Muscle layer of duodenum (tissue), 2 donors: ENCODE measurements at regions not wholly inside any gene's neighbourhood (a gene's known extent, or its start where the extent isn't known, plus 50 kb on each side); places are given as distances from the start of the nearest gene placed in this dataset.

ENCODE experiments used
- H3K27ac ChIP-seq: one replicate; pipeline ENCODE4 v1.7.0; 2013; ENCODE audit warnings: mild to moderate bottlenecking, low read length
- H3K27me3 ChIP-seq: one replicate; pipeline ENCODE4 v1.7.0; 2013; ENCODE audit warnings: low read depth, mild to moderate bottlenecking, control low read depth, low read length
- H3K36me3 ChIP-seq, 2 donors: one replicate each; pipeline ENCODE4 v1.7.0; 2013; ENCODE audit warnings: low read length in 2 of 2, control low read depth in 1 of 2, mild to moderate bottlenecking in 1 of 2; ENCODE audit not compliant: insufficient read depth in 2 of 2, control insufficient read depth in 1 of 2
- H3K4me1 ChIP-seq, 2 donors: one replicate each; pipeline ENCODE4 v1.7.0; 2013; ENCODE audit warnings: low read length in 2 of 2, mild to moderate bottlenecking in 2 of 2, control low read depth in 1 of 2, moderate library complexity in 1 of 2; ENCODE audit not compliant: insufficient read depth in 2 of 2, control insufficient read depth in 1 of 2
- H3K4me3 ChIP-seq, 2 donors: one replicate each; pipeline ENCODE4 v1.7.0; 2013; ENCODE audit warnings: low read length in 2 of 2, low read depth in 1 of 2, mild to moderate bottlenecking in 1 of 2
- H3K9me3 ChIP-seq, 2 donors: one replicate each; pipeline ENCODE4 v1.7.0; 2013; ENCODE audit warnings: low read length in 2 of 2, control low read depth in 1 of 2, mild to moderate bottlenecking in 1 of 2; ENCODE audit not compliant: control insufficient read depth in 1 of 2
- donor health status: healthy.

DNA sequence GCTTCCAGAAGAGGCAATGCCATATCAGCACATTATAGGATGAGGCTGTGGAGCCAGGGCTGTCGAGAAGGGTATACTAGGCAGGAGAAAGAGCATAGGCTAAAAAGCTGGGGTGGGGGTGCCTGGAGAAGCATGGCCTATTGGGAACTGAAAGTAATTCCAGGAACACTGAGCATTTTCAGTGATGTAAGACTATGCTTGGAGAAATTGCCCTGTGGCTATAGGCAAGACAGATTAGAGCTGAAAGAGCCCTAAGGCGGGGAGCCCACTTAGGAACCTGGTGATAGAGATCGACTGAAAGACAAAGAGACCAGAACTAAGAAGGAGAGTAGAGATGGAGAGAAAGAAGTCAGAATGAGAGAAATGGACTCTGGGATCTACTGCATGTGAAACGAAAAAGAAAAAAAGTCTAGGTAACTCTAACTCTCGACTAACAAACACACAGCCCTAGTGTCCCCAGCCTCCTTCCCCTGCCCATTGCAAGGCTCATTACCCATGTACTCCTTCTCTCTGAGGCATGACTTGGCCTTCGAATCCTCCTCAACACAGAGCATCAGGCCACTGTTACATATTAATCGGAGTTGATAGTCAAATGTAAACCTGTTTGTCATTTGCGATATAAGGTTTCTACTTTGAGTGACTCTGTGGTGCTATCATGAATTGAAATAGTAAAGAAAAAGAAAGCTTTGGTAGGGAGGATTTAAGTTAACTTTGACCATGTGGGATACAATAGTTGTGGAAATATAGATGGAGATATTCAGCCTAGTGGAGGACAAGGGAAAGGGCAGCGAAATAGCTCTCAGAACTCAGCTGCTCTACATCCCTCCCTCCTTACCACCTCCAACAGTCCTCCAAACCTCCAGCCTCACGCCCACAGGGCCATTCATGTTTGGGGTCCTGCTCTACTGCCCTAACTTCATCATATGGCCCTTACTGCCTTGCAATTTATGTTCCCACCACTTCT lies 52.3 kb upstream of the BMAL1 start:
- H3K4me3 ChIP-seq: no peak overlapping the region
- H3K36me3 ChIP-seq: no peaks in the 10 kb centered on the region
- H3K9me3 ChIP-seq: no peaks in the 10 kb centered on the region
- peaks cover 0 to 12% of the 10 kb centered on the region in 2 donors for H3K4me1 ChIP-seq
- no peaks in the 10 kb centered on the region for H3K27me3 ChIP-seq
- H3K27ac ChIP-seq: no peak overlapping the region

DNA sequence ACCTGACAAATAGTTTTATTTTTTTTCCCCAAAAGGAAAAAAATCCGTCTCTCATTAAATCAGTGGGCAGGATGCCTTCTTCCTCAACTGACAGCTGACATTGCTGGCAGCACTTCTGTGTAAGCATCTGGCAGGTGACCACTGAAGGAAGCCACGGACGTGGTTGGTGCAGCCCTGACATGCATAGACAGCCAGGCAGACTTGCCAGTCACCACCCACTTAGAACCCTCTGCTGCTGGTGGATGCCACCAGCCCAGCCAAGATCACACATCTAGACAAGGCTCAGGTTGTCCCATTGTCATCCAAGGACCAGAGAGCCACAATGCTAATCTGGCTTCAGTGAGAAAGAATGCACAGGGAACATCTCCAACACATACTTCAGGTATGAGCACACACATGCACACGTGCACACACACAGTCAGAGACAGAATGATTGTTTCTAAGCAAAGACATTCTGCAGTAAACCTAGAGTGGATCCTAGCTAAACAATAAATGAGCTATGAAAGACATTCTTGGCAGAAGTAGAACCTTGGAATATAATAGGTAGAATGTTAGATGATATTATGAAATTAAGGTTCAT lies 49.8 kb upstream of the BMAL1 start:
- H3K4me1 ChIP-seq: peaks cover 0 to 18% of the 10 kb centered on the region in 2 donors
- no peaks in the 10 kb centered on the region for H3K9me3 ChIP-seq
- no peak overlapping the region for H3K4me3 ChIP-seq
- no peaks in the 10 kb centered on the region for H3K27me3 ChIP-seq
- H3K27ac ChIP-seq: no peak overlapping the region
- H3K36me3 ChIP-seq: no peaks in the 10 kb centered on the region
